Subcutaneous abdominal adipose tissue (tissue), 5 donors: ENCODE measurements at regions not wholly inside any gene's neighbourhood (a gene's known extent, or its start where the extent isn't known, plus 50 kb on each side); places are given as distances from the start of the nearest gene placed in this dataset.

Source experiments
- H3K27ac ChIP-seq: one replicate; pipeline ENCODE4 v1.7.0; 2013; ENCODE audit warnings: low read depth, mild to moderate bottlenecking, inconsistent platforms, low read length, moderate library complexity
- H3K27me3 ChIP-seq, 5 donors: one replicate each; pipeline ENCODE4 v1.7.0; 2013; ENCODE audit warnings: low read length in 5 of 5, inconsistent platforms in 1 of 5; ENCODE audit not compliant: control insufficient read depth in 5 of 5, insufficient read depth in 4 of 5
- H3K36me3 ChIP-seq, 5 donors: one replicate each; pipeline ENCODE4 v1.7.0; 2013; ENCODE audit warnings: low read length in 5 of 5; ENCODE audit not compliant: control insufficient read depth in 5 of 5, insufficient read depth in 5 of 5
- H3K4me1 ChIP-seq, 5 donors: one replicate each; pipeline ENCODE4 v1.7.0; 2013; ENCODE audit warnings: low read length in 5 of 5, mild to moderate bottlenecking in 3 of 5, moderate library complexity in 1 of 5; ENCODE audit not compliant: control insufficient read depth in 5 of 5, insufficient read depth in 5 of 5
- H3K4me3 ChIP-seq, 5 donors: one replicate each; pipeline ENCODE4 v1.7.0; 2013; ENCODE audit warnings: low read length in 5 of 5, low read depth in 1 of 5
- H3K9ac ChIP-seq, 5 donors: one replicate each; pipeline ENCODE4 v1.7.0; 2013; ENCODE audit warnings: low read length in 5 of 5, mild to moderate bottlenecking in 4 of 5, moderate library complexity in 3 of 5
- H3K9me3 ChIP-seq, 5 donors: one replicate each; pipeline ENCODE4 v1.7.0; 2013; ENCODE audit warnings: low read length in 5 of 5; ENCODE audit not compliant: control insufficient read depth in 5 of 5
- donor health status: healthy.
- donor health status: healthy.
- donor health status: healthy.
- donor health status: healthy.
- donor health status: healthy.

- Histone ChIP-seq H3K4me1 (no peaks in the 10 kb centered on the region), H3K4me3 (no peak overlapping the region), H3K27me3 (peaks cover 0 to 6% (median 4%) of the 10 kb centered on the region in 5 donors)
These were observed 272.4 kb upstream of the RTL1 start for GRCh38 chr14:101175731-101176534.

DNA sequence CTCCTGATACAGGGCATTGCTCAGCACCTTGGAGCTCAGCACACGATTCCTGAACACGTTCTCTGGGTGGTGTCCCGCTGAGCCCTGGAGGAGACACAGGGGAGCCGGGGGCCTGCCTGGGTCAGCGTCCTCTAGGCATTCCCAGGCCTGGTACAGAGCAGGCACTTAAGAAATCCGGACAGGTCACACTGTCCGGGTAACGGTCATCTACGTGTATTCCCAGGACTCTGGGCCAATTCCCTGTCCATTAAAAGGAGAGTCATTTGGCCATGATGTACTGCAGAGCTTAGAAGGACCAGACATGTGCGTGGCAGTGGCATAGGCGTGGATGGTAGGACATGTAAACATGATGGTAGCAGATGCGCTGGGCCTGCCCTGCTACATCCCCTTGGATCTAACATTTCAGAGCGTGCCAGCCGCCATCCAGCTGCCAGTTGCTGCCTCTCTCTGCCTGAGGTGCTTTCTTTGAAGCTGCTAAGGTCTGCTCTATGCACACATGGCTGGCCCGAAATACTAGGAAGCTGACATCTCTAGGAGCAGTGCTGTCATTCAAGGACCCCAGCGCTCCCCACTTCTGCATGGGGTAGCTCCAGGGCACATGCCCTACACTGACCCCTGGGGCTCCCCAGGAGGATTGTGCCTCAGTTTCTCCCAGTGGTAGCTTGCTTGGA, 273.1 kb upstream of the RTL1 start:
- Histone ChIP-seq H3K9ac (no peak overlapping the region), H3K27ac (no peak overlapping the region), H3K36me3 (no peaks in the 10 kb centered on the region), H3K4me1 (no peaks in the 10 kb centered on the region), H3K4me3 (no peak overlapping the region), H3K9me3 (peaks cover 2 to 26% (median 14%) of the 10 kb centered on the region in 5 donors), H3K27me3 (peaks cover 0 to 6% (median 4%) of the 10 kb centered on the region in 5 donors)

More at GRCh38 chr14:101175731-101176534, 272.4 kb upstream of the RTL1 start:
- peaks cover 2 to 21% (median 13%) of the 10 kb centered on the region in 5 donors for H3K9me3 ChIP-seq
- no peak overlapping the region for H3K27ac ChIP-seq
- H3K9ac ChIP-seq = no peak overlapping the region
- H3K36me3 ChIP-seq = no peaks in the 10 kb centered on the region

- H3K9me3 ChIP-seq = peaks cover 2 to 29% (median 22%) of the 10 kb centered on the region in 5 donors
- H3K4me3 ChIP-seq = no peak overlapping the region
- no peak overlapping the region for H3K9ac ChIP-seq
- peaks cover 0 to 6% (median 4%) of the 10 kb centered on the region in 5 donors for H3K27me3 ChIP-seq
- H3K27ac ChIP-seq = no peak overlapping the region
- no peaks in the 10 kb centered on the region for H3K4me1 ChIP-seq
- no peaks in the 10 kb centered on the region for H3K36me3 ChIP-seq
These were observed 273.9 kb upstream of the RTL1 start for GRCh38 chr14:101177301-101177971.

GRCh38 chr14:101178184-101179072, 274.9 kb upstream of the RTL1 start:
- no peaks in the 10 kb centered on the region for H3K36me3 ChIP-seq
- no peaks in the 10 kb centered on the region for H3K4me1 ChIP-seq
- no peak overlapping the region for H3K4me3 ChIP-seq
- no peak overlapping the region for H3K9ac ChIP-seq
- H3K27ac ChIP-seq = no peak overlapping the region
- H3K27me3 ChIP-seq = peaks cover under 1 to 9% (median 4%) of the 10 kb centered on the region in 5 donors
- peaks cover 2 to 26% (median 24%) of the 10 kb centered on the region in 5 donors for H3K9me3 ChIP-seq

DNA sequence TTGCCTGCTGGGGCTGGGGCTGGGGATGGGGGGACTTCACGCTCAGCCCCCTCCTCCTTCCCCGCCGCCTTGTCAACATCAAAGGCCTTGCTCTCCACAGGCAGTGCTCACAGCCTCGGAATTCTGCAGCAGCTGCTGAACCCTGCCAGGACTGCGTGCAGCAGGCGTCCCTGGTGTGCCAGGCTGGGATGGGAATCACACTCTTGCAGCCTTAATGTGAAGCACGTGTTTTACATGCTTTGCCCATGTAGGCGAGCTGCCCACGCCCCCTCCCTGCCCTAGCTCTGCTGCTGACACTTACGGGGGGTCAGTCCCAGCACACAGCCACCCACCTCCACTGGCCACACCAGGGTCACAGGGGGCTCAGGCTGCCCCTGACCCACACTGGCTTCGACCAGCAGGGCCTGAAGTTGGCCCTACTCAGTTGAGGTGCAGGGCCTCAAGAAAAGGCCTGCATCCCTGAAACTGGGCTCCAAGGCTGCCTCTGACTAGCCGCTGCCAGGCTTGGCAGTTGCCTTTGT, 276.2 kb upstream of the RTL1 start:
- Histone ChIP-seq H3K9ac (no peak overlapping the region), H3K9me3 (peaks cover 2 to 26% (median 24%) of the 10 kb centered on the region in 5 donors), H3K36me3 (no peaks in the 10 kb centered on the region), H3K4me3 (no peak overlapping the region), H3K27me3 (peaks cover 3 to 10% (median 4%) of the 10 kb centered on the region in 5 donors), H3K4me1 (no peaks in the 10 kb centered on the region), H3K27ac (no peak overlapping the region)

DNA sequence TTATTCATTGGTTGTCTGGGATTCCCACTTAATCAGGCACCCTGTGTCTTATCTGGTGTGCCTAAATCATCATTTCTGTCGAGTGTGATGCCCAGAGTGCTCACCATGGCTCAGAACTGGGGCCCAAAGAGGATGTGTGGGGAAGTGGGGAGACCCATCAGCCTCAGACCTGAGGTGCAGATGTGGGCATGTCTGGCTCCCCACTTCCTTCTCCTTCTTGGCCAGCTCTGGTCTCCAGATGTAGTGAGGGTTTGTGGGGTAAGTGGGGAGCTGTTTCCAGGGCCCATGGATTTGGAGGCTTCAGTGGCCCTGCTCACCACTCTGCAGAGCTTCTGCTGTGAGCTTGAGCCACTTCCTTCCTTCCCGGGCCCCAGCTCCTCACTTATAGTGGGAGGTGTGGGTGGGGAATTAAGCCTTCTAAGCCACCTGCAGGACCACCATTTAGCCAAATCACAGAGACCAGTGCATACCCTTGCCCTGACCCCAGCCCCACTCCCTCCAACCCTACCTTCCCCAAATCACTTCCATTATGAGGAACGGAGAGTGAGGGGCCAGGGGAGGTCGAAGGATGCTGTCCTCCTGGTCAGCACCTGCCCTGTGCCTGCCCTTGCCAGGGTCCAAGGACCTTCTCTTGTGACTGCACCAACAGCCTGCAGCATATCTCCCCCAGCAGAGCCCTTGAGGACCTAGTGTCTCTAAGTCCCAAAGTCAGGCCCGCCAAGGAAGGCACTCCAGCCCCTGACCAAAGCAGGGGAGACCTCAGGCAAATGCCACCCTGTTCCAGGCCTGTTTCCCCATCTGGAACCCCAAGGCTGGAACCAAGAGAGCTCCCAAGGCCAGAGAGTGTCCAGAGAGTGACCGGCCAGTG, 278.2 kb upstream of the RTL1 start:
- no peak overlapping the region for H3K9ac ChIP-seq
- no peaks in the 10 kb centered on the region for H3K36me3 ChIP-seq
- no peak overlapping the region for H3K4me3 ChIP-seq
- H3K4me1 ChIP-seq = no peaks in the 10 kb centered on the region
- peaks cover 2 to 26% (median 24%) of the 10 kb centered on the region in 5 donors for H3K9me3 ChIP-seq
- peaks cover 2 to 16% (median 11%) of the 10 kb centered on the region in 5 donors for H3K27me3 ChIP-seq
- H3K27ac ChIP-seq = no peak overlapping the region

GRCh38 chr14:101182476-101182875, 279.0 kb upstream of the RTL1 start:
- Histone ChIP-seq H3K4me3 (no peak overlapping the region), H3K9me3 (peaks cover 2 to 26% (median 24%) of the 10 kb centered on the region in 5 donors), H3K36me3 (no peaks in the 10 kb centered on the region), H3K27me3 (peaks cover 0 to 21% (median 11%) of the 10 kb centered on the region in 5 donors), H3K27ac (no peak overlapping the region), H3K9ac (no peak overlapping the region), H3K4me1 (no peaks in the 10 kb centered on the region)

GRCh38 chr14:101183376-101184103, 280.0 kb upstream of the RTL1 start:
- Histone ChIP-seq H3K4me1 (no peaks in the 10 kb centered on the region), H3K9me3 (peaks cover 2 to 26% (median 24%) of the 10 kb centered on the region in 5 donors), H3K27ac (no peak overlapping the region), H3K4me3 (no peak overlapping the region), H3K27me3 (peaks cover 0 to 19% (median 11%) of the 10 kb centered on the region in 5 donors), H3K36me3 (no peaks in the 10 kb centered on the region), H3K9ac (no peak overlapping the region)
